HepG2 (cell line): ENCODE measurements at regions not wholly inside any gene's neighbourhood (a gene's known extent, or its start where the extent isn't known, plus 50 kb on each side); places are given as distances from the start of the nearest gene placed in this dataset.
"Not testable (repeated sequence)": the region's sequence is repeated elsewhere in the genome, so short reads cannot be mapped to it uniquely, and the experiment has no call there.

Experiments
- ATAC-seq: fragments of 200-7000 bp; cut with Tn5 transposase; 3 replicates; pipeline ENCODE4 v1.9.1; 2020; ENCODE audit warnings: mild to moderate bottlenecking, moderate library complexity
- BruUV-seq: library from RNA; stranded (reverse); fragments of 400-500 nt; replicated peaks from 2 replicates; lab custom pipeline; 2021; lab: Mats Ljungman, UMichigan
- CTCF ChIA-PET: fragments of 300-600 bp; formaldehyde crosslinking; extraction: SDS; loops from one replicate; lab custom pipeline; 2021; ENCODE audit warnings: low total read pairs, inconsistent platforms, low intra/inter-chr PET ratio; lab: Yijun Ruan, JAX
- POLR2A ChIA-PET: fragments of 350-600 bp; sonication (Branson Sonifier 250); formaldehyde crosslinking; loops from one replicate; lab custom pipeline; 2020; ENCODE audit warnings: antibody characterized with exemption, inconsistent platforms; lab: Yijun Ruan, JAX
- DNase-seq: peaks from one replicate; pipeline ENCODE4 v3.0.0-alpha.2; 2015; ENCODE audit warnings: low spot score
- FAIRE-seq: peaks from 3 replicates; lab custom pipeline; 2011; peaks lifted over from hg19 to GRCh38; lab: Jason Lieb, UNC
- H2AFZ ChIP-seq: one replicate; pipeline ENCODE4 v1.6.1; 2011; ENCODE audit warnings: low read length, inconsistent platforms
- H3K27ac ChIP-seq: fragments of 300-600 bp; 3 replicates; pipeline ENCODE4 v1.8.0; 2011; ENCODE audit warnings: mixed run types, mild to moderate bottlenecking, mixed read lengths, low read length, inconsistent platforms; ENCODE audit not compliant: insufficient read depth; ENCODE audit errors: extremely low read length
- H3K27me3 ChIP-seq, 2 experiments: fragments of 200-600 bp in 1 of 2; 2 replicates in 1 of 2; 3 replicates in 1 of 2; pipeline versions ENCODE4 v1.6.0 to v1.8.0; 2011; ENCODE audit warnings: low read length in 2 of 2, mild to moderate bottlenecking in 2 of 2, moderate library complexity in 2 of 2, inconsistent platforms in 1 of 2; ENCODE audit not compliant: insufficient read depth in 2 of 2, control insufficient read depth in 1 of 2
- H3K36me3 ChIP-seq, 2 experiments: fragments of 200-600 bp in 1 of 2; replicated peaks in 1 of 2; 2 replicates in 1 of 2; 3 replicates in 1 of 2; pipeline versions ENCODE4 v1.5.1 to v1.8.0; 2011; ENCODE audit warnings: low read length in 2 of 2, inconsistent platforms in 1 of 2; ENCODE audit not compliant: insufficient read depth in 2 of 2, control insufficient read depth in 1 of 2
- H3K4me1 ChIP-seq: 2 replicates; pipeline ENCODE4 v1.5.1; 2012; ENCODE audit warnings: low read length, inconsistent platforms; ENCODE audit not compliant: insufficient read depth
- H3K4me2 ChIP-seq: 2 replicates; pipeline ENCODE4 v1.6.0; 2011; ENCODE audit warnings: low read depth, low read length, inconsistent platforms
- H3K4me3 ChIP-seq, 3 experiments: fragments of 200-600 bp in 1 of 3; sonication (generic), shearing (Covaris generic) in 1 of 3; replicated peaks in 1 of 3; 2 replicates each; pipeline ENCODE4 v1.5.1; 2011 to 2016; ENCODE audit warnings: low read length in 3 of 3, inconsistent platforms in 2 of 3, low read depth in 2 of 3, mild to moderate bottlenecking in 2 of 3, control low read depth in 1 of 3, mixed read lengths in 1 of 3; ENCODE audit not compliant: insufficient read depth in 1 of 3
- H3K79me2 ChIP-seq: one replicate; pipeline ENCODE4 v1.6.1; 2011; ENCODE audit warnings: low read length, inconsistent platforms; ENCODE audit not compliant: insufficient read depth
- H3K9ac ChIP-seq: 2 replicates; pipeline ENCODE4 v1.6.0; 2011; ENCODE audit warnings: mild to moderate bottlenecking, low read depth, low read length, inconsistent platforms; ENCODE audit not compliant: insufficient read depth
- H3K9me3 ChIP-seq: 2 replicates; pipeline ENCODE4 v1.5.1; 2012; ENCODE audit warnings: mild to moderate bottlenecking, low read length
- H4K20me1 ChIP-seq: 2 replicates; pipeline ENCODE4 v1.6.0; 2011; ENCODE audit warnings: inconsistent platforms, mild to moderate bottlenecking, low read length, moderate library complexity; ENCODE audit not compliant: insufficient read depth
- CCDC6 ChIP-seq: sonication (generic); formaldehyde crosslinking; IDR thresholded peaks from 2 replicates; pipeline ENCODE4 v1.8.1; 2022; ENCODE audit warnings: mild to moderate bottlenecking, missing genetic modification reagents, moderate library complexity
- GTF2F1 ChIP-seq: fragments of 150-350 bp; IDR thresholded peaks from 2 replicates; pipeline ENCODE4 v1.6.1; 2014; ENCODE audit warnings: low read length
- KDM3A ChIP-seq: IDR thresholded peaks from 2 replicates; pipeline ENCODE4 v1.6.1; 2018; ENCODE audit warnings: low read depth, missing compliant biosample characterization
- POLR2A ChIP-seq, 2 experiments: IDR thresholded peaks; 2 replicates each; pipeline ENCODE4 v1.6.1; 2011; ENCODE audit warnings: low read depth in 2 of 2, low read length in 2 of 2, mild to moderate bottlenecking in 1 of 2, moderate library complexity in 1 of 2; ENCODE audit not compliant: insufficient read depth in 1 of 2
- SCMH1 ChIP-seq: sonication (generic); formaldehyde crosslinking; IDR thresholded peaks from 2 replicates; pipeline ENCODE4 v1.9.0; 2021; ENCODE audit warnings: missing genetic modification reagents, mild to moderate bottlenecking, borderline replicate concordance
- SOX5 ChIP-seq: IDR thresholded peaks from 2 replicates; pipeline ENCODE4 v1.6.1; 2016; ENCODE audit warnings: borderline replicate concordance
- SYNCRIP ChIP-seq: fragments of 200-400 bp; formaldehyde crosslinking; IDR thresholded peaks from 2 replicates; pipeline ENCODE4 v1.6.1; 2018; ENCODE audit warnings: mild to moderate bottlenecking, low read depth, low read length; ENCODE audit not compliant: insufficient read depth
- ZFX ChIP-seq: sonication (generic); formaldehyde crosslinking; IDR thresholded peaks from 2 replicates; pipeline ENCODE4 v1.4.0; 2020; ENCODE audit warnings: mild to moderate bottlenecking, low read depth, missing genetic modification reagents, moderate library complexity
- ZFYVE20 ChIP-seq: sonication (generic); formaldehyde crosslinking; IDR thresholded peaks from 2 replicates; pipeline ENCODE4 v1.8.0; 2023; ENCODE audit warnings: low read depth, mild to moderate bottlenecking, moderate library complexity, missing genetic modification reagents, borderline replicate concordance
- ZNF703 ChIP-seq: sonication (generic); formaldehyde crosslinking; IDR thresholded peaks from 2 replicates; pipeline ENCODE4 v1.5.1; 2020; ENCODE audit warnings: missing genetic modification reagents, mild to moderate bottlenecking, moderate library complexity, borderline replicate concordance
- ZNF747 ChIP-seq: sonication (generic); formaldehyde crosslinking; IDR thresholded peaks from 2 replicates; pipeline ENCODE4 v1.8.1; 2023; ENCODE audit warnings: missing genetic modification reagents, mild to moderate bottlenecking, borderline replicate concordance
- ZNF761 ChIP-seq: sonication (generic); formaldehyde crosslinking; conservative IDR thresholded peaks from 2 replicates; pipeline ENCODE4 v1.4.0; 2020; ENCODE audit warnings: mild to moderate bottlenecking, missing genetic modification reagents
- WGBS: methylation state at CpG from one replicate; pipeline ENCODE4 v1.1.6; 2017; ENCODE audit warnings: low lambda C conversion rate; 5-methylcytosine and 5-hydroxymethylcytosine counted together
- in situ Hi-C: cut with HindIII; loops from 2 replicates; pipeline ENCODE4 v1.10.0; 2017; ENCODE audit warnings: low pct_unique_long_range_greater_than_20kb; ENCODE audit not compliant: extremely low pct_ligation_motif_present
- intact Hi-C: fragments of 100-400 bp; cut with micrococcal nuclease; formaldehyde crosslinking; loops from one replicate; pipeline ENCODE4 v1.10.0; 2022; ENCODE audit not compliant: unreplicated experiment
- TF ChIP-seq, protein P1 (sequence below): IDR thresholded peaks from 2 replicates; pipeline ENCODE4 v1.6.1; 2016; ENCODE audit warnings: low read depth
- TF ChIP-seq, protein P2 (sequence below): sonication (generic); formaldehyde crosslinking; IDR thresholded peaks from 2 replicates; pipeline ENCODE4 v1.9.0; 2021; ENCODE audit warnings: missing genetic modification reagents, mild to moderate bottlenecking, borderline replicate concordance
- TF ChIP-seq, protein P3 (sequence below): sonication (generic); formaldehyde crosslinking; IDR thresholded peaks from 2 replicates; pipeline ENCODE4 v1.9.0; 2021; ENCODE audit warnings: missing genetic modification reagents, mild to moderate bottlenecking, borderline replicate concordance

DNA sequence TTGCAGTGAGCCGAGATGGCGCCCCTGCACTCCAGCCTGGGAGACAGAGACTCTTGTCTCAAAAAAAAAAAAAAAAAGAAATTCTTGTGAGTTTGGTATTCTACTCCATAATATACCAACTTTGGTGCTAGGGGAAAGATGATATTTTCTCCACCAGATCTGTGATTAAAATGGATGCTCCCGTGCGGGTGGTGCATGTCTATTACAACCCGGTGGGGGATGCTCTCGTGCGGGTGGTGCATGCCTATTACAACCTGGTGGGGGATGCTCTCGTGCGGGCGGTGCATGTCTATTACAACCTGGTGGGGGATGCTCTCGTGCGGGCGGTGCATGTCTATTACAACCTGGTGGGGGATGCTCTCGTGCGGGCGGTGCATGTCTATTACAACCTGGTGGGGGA lies 244.1 kb upstream of the RGMA start:
- intact Hi-C loops, BruUV-seq, H4K20me1 ChIP-seq, FAIRE-seq, H3K9me3 ChIP-seq, H3K27me3 ChIP-seq, POLR2A ChIA-PET, H3K4me3 ChIP-seq, ATAC-seq, DNase-seq, H3K36me3 ChIP-seq, CTCF ChIA-PET, H3K4me2 ChIP-seq, H2AFZ ChIP-seq, H3K79me2 ChIP-seq, H3K27ac ChIP-seq, H3K9ac ChIP-seq: not testable (repeated sequence)
- H3K4me1 ChIP-seq, result peaks cover 14% of the 10 kb centered on the region; the same call in 1 of the 2 replicates
- in situ Hi-C loops, result loop anchor here (25.0 kb wide), 1 partner anchor 246 kb away; the partner anchor contains the start of gene RGMA
- 53% methylated on average over 10 of the region's 16 CpGs for WGBS

DNA sequence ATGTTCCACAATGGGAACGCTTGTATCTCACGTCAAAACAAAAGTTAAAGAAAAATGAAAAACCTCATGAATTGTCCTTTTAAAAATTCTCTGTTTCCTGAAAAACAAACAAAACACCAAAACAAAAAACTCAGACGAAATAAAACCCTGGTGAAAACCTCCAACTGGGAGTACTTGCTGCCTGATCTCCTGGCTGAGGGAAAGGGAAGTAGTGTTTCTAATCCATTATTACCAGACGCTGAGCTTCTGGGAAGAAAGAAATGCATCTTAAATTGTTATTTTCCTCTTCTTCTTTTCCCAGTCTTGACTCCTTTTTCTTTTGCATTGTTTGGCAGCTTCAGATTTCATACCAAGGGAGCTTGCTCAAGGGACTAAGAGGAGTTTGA lies 243.2 kb upstream of the RGMA start:
- no TSS peak for BruUV-seq
- H3K27me3 ChIP-seq, result no peaks in the 10 kb centered on the region; a peak in 2 of 5 replicates
- CTCF ChIA-PET, result no interaction called here
- H3K79me2 ChIP-seq, result no peaks in the 10 kb centered on the region
- 22% methylated on average over 4 of the region's 4 CpGs for WGBS
- intact Hi-C loops (no loop called here), in situ Hi-C loops (loop anchor here (25.0 kb wide), 1 partner anchor 245 kb away; the partner anchor contains the start of gene RGMA)
- H3K4me1 ChIP-seq, result peaks cover 14% of the 10 kb centered on the region; the same call in 1 of the 2 replicates
- H4K20me1 ChIP-seq, result no peaks in the 10 kb centered on the region
- POLR2A ChIA-PET, result no interaction called here
- no peak overlapping the region for H3K4me2 ChIP-seq
- no peak overlapping the region for H2AFZ ChIP-seq
- H3K9ac ChIP-seq, result no peak overlapping the region
- H3K9me3 ChIP-seq, result no peaks in the 10 kb centered on the region
- H3K4me3 ChIP-seq, result no peak overlapping the region
- no peaks in the 10 kb centered on the region for H3K36me3 ChIP-seq
- no peak for ATAC-seq
- DNase-seq, result no peak
- no peak overlapping the region for H3K27ac ChIP-seq
- FAIRE-seq, result no peak
- TF ChIP-seq POLR2A (IDR thresholded peaks at IDR 0.05; ENCODE audit: insufficient read depth in 1 of 2, low read depth in 2 of 2, low read length in 2 of 2) (no peak), GTF2F1 (no peak), ZNF747 (CRISPR knock-in tag) (no peak), SCMH1 (no peak), ZNF761 (CRISPR knock-in tag) (no peak), ZFX (CRISPR knock-in tag) (no peak), KDM3A (no peak), CCDC6 (CRISPR knock-in tag) (no peak), ZFYVE20 (no peak), SOX5 (no peak), ZNF703 (CRISPR knock-in tag) (no peak), SYNCRIP (no peak)
- TF ChIP-seq, protein P1, sequence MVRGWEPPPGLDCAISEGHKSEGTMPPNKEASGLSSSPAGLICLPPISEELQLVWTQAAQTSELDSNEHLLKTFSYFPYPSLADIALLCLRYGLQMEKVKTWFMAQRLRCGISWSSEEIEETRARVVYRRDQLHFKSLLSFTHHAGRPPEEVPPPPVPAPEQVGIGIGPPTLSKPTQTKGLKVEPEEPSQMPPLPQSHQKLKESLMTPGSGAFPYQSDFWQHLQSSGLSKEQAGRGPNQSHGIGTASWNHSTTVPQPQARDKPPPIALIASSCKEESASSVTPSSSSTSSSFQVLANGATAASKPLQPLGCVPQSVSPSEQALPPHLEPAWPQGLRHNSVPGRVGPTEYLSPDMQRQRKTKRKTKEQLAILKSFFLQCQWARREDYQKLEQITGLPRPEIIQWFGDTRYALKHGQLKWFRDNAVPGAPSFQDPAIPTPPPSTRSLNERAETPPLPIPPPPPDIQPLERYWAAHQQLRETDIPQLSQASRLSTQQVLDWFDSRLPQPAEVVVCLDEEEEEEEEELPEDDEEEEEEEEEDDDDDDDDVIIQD (CRISPR knock-in tag), result no peak
- TF ChIP-seq, protein P2, sequence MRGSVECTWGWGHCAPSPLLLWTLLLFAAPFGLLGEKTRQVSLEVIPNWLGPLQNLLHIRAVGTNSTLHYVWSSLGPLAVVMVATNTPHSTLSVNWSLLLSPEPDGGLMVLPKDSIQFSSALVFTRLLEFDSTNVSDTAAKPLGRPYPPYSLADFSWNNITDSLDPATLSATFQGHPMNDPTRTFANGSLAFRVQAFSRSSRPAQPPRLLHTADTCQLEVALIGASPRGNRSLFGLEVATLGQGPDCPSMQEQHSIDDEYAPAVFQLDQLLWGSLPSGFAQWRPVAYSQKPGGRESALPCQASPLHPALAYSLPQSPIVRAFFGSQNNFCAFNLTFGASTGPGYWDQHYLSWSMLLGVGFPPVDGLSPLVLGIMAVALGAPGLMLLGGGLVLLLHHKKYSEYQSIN (CRISPR knock-in tag), result no peak
- TF ChIP-seq, protein P3, sequence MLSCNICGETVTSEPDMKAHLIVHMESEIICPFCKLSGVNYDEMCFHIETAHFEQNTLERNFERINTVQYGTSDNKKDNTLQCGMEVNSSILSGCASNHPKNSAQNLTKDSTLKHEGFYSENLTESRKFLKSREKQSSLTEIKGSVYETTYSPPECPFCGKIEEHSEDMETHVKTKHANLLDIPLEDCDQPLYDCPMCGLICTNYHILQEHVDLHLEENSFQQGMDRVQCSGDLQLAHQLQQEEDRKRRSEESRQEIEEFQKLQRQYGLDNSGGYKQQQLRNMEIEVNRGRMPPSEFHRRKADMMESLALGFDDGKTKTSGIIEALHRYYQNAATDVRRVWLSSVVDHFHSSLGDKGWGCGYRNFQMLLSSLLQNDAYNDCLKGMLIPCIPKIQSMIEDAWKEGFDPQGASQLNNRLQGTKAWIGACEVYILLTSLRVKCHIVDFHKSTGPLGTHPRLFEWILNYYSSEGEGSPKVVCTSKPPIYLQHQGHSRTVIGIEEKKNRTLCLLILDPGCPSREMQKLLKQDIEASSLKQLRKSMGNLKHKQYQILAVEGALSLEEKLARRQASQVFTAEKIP (CRISPR knock-in tag), result no peak
